Hepatic stellate cell (primary cell): ENCODE measurements at regions not wholly inside any gene's neighbourhood (a gene's known extent, or its start where the extent isn't known, plus 50 kb on each side); places are given as distances from the start of the nearest gene placed in this dataset.
"Not testable (repeated sequence)": the region's sequence is repeated elsewhere in the genome, so short reads cannot be mapped to it uniquely, and the experiment has no call there.

Experiments
- DNase-seq: peaks from one replicate; pipeline ENCODE4 v3.0.0; 2011; ENCODE audit warnings: low spot score

- not testable (repeated sequence) for DNase-seq
These were observed 872.7 kb downstream of the PCDH17 start for GRCh38 chr13:58504202-58504700.

DNA sequence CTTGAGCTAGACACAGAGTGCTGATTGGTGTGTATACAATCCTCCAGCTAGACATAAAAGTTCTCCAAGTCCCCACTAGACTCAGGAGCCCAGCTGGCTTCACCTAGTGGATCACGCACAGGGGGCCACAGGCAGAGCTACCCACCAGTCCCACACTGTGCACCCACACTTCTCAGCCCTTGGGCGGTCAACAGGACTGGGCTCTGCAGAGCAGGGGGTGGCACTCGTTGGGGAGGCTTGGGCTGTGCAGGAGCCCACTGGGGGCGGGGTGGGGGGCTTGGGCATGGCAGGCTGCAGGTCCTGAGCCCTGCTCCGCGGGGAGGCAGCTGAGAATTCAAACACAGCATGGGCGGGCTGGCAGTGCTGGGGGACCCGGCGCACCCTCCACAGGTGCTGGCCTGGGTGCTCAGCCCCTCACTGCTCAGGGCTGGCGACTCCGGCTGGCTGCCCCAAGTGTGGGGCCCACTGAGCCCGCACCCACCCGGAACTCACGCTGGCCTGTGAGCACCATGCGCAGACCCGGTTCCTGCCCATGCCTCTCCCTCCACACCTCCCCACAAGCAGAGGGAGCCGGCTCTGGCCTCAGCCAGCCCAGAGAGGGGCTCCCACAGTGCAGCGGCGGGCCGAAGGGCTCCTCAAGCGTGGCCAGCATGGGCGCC, 873.8 kb downstream of the PCDH17 start:
- not testable (repeated sequence) for DNase-seq

DNA sequence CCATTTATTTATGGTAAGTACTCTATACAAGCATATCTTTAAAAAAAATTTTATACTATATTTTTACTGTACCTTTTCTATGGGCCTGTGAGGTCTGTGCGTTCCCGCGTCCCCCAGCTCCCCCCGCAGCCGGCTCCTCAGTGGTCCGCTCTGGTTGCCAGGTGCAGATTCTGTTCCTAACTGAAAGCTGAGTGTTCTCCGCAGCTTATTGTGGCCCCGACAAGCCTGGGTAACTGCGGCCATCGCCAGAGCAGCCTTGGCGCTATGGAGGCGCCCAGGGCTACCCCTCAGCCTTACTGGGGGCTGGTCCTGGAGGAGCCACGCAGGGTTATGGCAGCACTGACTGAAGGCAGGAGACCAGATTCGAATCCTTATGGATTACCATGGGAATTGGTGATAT, 896.8 kb downstream of the PCDH17 start:
- no peak for DNase-seq

- DNase-seq = no peak
These were observed 900.1 kb downstream of the PCDH17 start for GRCh38 chr13:58531614-58532013.

DNA sequence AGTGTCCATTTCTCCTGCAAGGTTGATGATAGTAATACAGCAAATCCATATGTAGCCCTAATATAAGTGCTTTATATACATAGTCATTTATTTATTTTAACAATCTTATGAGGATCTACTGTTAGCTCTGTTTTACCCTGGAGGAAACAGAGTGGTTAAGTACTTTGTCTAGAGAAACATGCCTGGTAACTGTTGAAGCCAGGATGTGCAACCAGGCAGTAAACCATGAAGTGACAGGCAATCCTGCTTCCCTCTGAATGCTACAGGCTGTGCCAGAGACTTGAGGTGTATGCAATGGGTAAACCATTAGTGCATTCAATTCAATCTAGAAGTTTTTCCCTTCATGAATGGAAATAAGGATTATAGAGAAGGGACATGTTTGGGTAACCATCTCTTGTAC, 911.0 kb downstream of the PCDH17 start:
- DNase-seq = no peak

- no peak for DNase-seq
These were observed 915.9 kb downstream of the PCDH17 start for GRCh38 chr13:58547419-58547818.

GRCh38 chr13:58566176-58566575, 934.6 kb downstream of the PCDH17 start:
- no peak for DNase-seq

DNA sequence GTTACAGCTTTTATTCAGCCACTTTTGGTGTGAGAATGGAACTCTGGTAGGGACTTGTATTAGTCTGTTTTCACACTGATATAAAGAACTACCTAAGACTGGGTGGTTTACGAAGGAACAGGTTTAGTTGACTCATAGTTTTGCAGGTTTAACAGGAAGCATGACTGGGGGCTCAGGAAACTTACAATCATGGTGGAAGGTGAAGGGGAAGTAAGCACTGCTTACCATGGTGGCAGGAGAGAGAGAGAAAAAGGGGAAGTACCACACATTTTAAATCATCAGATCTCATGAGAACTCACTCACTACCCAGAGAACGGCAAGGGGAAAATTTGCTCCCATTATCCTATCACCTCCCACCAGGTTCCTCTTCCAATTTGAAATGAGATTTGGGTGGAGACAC, 942.2 kb downstream of the PCDH17 start:
- DNase-seq = no peak

DNA sequence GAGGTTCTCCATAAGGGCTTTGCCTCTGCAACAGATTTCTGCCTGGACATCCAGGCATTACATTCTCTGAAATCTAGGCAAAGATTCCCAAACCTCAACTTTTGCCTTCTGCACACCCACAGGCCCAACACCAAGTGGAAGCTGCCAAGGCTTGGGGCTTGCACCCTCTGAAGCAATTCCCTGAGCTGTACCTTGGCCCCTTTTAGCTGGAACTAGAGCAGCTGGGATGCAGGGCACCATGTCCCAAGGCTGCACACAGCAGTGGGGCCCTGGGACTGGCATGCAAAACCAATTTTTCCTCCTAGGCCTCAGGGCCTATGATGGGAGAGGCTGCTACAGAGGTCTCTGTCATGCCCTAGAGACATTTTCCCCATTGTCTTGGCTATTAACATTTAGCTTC, 943.2 kb downstream of the PCDH17 start:
- DNase-seq = no peak

- DNase-seq = no peak
These were observed 947.9 kb downstream of the PCDH17 start for GRCh38 chr13:58579468-58579867.

DNA sequence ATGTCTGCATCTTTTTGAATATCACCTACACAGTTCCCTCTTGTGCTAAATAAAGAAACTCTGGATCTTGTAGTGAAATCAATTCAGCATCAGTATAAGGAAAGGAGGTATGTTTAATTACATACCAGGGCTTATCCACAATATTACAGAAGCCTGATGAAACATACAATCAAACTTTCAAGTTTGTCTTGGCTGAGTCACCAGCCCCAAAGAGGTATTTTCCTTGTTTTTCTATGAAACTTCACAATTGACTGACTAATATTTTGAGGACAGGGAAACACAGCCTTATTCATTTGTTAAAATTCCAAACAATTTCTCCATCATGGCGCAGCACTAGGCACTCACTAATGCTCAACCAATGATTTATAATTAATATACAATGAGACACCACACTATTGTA, 952.4 kb downstream of the PCDH17 start:
- no peak for DNase-seq

DNA sequence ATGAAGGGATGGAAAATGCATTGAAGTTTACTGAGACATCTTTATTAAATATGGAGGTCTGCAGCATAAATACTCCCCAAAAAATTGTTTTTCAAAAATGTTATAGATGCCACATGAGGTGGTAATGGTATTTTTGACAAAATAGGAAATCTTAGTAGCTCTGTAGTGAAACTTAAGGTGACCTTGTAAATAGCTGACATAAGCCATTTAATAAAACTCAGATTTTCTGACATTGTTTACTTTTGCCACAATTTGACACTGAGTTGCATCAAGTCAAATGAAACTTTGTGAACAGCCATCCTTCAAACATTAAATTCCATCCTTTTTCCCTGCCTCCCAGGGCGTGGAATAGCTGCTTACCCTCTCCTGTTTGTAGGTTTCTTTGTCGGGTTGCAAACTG, 953.1 kb downstream of the PCDH17 start:
- DNase-seq = no peak

- DNase-seq = no peak
These were observed 955.6 kb downstream of the PCDH17 start for GRCh38 chr13:58587183-58587582.

GRCh38 chr13:58592052-58592451, 960.5 kb downstream of the PCDH17 start:
- no peak for DNase-seq

DNA sequence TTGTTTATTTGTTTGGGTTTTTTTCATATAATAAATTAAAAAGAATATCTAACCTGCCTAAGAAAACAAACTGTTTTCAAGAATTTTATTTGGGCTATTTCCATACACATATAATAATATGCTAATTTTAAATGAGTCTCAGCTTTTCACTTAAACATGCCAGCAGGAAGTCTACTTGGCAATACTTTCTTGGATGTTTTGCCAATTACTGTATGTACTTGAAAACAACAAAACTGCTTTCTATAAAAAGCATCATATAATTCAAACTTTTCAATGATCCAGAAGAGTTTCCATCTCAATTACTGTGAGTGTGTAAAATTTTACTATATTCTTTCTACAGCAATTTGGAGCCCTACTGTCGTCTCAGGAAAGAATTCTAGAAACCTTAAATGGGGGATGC, 961.2 kb downstream of the PCDH17 start:
- DNase-seq = no peak

DNA sequence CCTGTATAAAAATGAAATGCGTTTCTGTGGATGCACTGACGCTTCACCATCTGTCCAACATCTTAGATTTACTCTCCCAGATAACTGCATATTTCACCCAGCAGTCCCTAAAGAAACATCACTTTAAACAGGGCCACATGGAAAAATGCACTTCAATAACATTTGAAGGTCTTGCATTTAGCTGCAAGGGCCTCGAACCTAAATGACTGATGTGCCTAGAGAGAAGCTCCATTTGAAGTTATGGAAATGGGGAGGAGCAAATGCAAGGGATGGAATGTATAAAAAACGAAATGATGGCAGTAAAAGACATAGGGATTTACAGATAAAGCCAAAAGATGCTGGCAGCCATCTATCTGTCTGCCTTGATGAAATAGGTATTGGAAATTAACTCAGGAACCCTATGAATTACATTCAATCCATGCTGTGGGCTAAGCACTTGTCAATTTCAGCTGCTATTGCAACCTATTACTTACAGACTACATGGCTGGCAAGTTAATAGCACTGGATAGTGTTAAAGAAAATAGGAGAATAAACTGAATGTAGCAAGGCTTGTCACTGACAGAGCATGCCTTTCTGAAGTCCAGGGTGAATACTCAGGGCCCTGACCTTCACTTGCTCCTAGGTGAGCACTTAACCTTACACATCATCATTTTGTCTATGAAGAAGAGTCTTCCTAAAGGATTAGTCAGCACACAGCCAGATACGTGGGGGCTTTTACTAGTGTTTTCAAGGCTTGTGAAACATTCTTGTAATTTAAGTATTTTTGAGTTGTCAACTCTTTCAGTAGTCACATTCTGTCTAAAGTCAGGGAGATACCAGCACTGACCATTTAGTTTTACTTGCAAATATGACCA, 963.4 kb downstream of the PCDH17 start:
- DNase-seq = no peak

- no peak for DNase-seq
These were observed 966.0 kb downstream of the PCDH17 start for GRCh38 chr13:58597552-58597951.

DNA sequence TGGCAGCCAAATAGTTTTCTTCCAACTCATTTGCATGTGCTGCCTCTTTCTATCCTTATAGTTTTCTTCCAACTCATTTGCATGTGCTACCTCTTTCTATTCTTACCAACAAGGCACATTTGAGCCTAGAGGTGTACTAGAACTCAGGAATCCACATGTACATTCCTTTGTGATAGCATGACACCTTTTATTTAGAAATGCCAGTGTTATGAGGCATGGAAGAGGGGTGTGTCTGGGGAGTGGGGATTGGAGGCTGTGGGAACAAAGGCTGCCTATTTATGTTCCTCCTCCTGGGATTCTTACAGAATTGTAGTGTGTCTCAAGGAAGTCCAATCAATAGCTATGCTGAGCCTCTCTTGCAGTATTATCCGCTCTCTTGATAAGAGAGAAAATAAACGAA, 966.7 kb downstream of the PCDH17 start:
- DNase-seq = no peak

DNA sequence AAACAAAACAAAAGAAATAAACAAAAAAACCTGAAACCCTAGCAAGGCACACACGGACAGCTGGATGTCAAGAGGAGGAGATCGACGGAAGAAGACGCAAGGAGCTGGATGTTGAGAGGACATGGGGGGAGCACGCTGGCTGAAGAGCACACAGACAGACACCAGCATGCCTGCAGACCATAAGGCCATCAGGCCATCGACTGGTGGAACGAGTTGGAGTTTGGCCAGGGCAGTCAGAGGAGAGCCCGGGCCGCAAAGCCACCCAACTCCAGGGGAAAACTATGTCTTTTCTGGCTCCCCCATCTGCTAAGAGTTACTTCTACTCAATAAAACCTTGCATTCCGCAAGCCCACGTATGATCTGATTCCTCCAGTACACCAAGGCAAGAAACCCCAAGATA, 979.6 kb downstream of the PCDH17 start:
- DNase-seq = no peak

DNA sequence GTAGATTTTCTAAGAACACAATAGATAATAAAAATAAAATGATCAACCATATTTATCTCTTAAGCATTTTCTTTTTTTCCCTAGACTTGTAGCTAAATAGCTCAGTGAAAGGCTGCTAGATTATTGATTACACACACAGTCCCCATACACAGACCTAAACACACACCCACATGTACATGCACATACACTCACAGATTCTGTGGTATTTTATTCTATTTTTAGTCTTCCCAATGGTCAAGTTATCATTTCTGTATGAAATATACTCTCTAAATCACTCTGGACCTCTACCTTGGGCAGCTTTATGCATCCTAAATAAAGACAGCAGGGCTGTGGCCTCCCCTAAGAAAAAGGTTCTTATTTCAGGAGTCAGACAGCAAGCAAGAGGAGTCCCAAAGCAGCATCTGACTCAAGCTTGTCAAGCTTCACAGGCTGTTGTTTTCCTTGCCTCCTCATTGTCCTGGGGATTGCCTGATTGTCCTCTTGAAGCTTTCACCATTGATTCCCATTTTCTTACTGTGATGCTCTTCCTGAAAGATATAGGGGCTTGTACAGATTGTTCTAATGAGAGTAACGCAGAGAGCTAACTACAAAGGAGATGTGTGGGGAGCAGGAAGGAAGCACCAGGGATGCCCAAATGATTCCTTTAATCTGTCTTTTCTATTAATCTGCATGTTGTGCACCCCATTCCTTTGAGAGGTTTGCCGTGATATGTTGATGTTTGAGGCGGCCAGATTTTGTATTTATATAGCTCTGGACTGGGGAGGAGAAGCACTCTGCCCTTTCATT, 986.5 kb downstream of the PCDH17 start:
- DNase-seq = no peak

GRCh38 chr13:58619396-58620113, 988.0 kb downstream of the PCDH17 start:
- no peak for DNase-seq

DNA sequence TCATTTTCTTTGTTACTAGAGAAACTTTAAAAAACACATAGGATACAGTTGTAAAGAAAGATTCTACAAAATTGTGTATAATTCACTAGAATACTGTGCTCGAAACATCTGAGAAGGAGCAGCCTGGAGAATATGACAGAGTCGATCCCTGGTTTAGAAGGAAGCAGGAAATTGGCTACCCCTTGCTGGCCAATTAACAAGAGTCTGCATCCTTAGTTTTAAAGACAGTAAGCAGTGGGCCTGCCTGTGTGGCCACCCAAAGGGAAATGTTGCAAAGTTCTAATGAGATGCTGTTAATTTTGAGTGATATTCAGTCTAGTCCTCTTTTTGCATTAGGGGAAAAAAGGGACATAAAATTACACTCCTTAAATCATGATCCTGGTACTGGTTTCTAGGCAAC, 988.6 kb downstream of the PCDH17 start:
- DNase-seq = no peak
